NCI-H345 treated with DMSO at 0.1 percent for 48 hours (cell line): ENCODE measurements at regions not wholly inside any gene's neighbourhood (a gene's known extent, or its start where the extent isn't known, plus 50 kb on each side); places are given as distances from the start of the nearest gene placed in this dataset.
"Not testable (repeated sequence)": the region's sequence is repeated elsewhere in the genome, so short reads cannot be mapped to it uniquely, and the experiment has no call there.

ENCODE experiments used
- DNase-seq: peaks from one replicate; lab custom pipeline; 2025; ENCODE audit not compliant: unreplicated experiment; lab: John Stamatoyannopoulos, UW

GRCh38 chr7:47191316-47191715 lies 390.6 kb downstream of the TNS3 start:
- DNase-seq = no peak

- DNase-seq = peak; percentile 17
Measured at GRCh38 chr7:47190462-47190861, 391.4 kb downstream of the TNS3 start.

- no peak for DNase-seq
Measured at GRCh38 chr7:47188653-47189315, 393.1 kb downstream of the TNS3 start.

- no peak for DNase-seq
Measured at GRCh38 chr7:47188136-47188535, 393.8 kb downstream of the TNS3 start.

GRCh38 chr7:47186316-47186715 lies 395.6 kb downstream of the TNS3 start:
- DNase-seq = no peak

- DNase-seq = no peak
Measured at GRCh38 chr7:47185839-47186238, 396.1 kb downstream of the TNS3 start.

- DNase-seq = no peak
Measured at GRCh38 chr7:47185170-47185569, 396.7 kb downstream of the TNS3 start.

- DNase-seq = no peak
Measured at GRCh38 chr7:47183862-47184590, 397.9 kb downstream of the TNS3 start.

- DNase-seq = no peak
Measured at GRCh38 chr7:47181746-47182361, 400.1 kb downstream of the TNS3 start.

GRCh38 chr7:47180516-47180826 lies 401.4 kb downstream of the TNS3 start:
- no peak for DNase-seq

GRCh38 chr7:47179812-47180515 lies 401.9 kb downstream of the TNS3 start:
- DNase-seq = peak; percentile 16

- not testable (repeated sequence) for DNase-seq
Measured at GRCh38 chr7:47172602-47173539, 409.0 kb downstream of the TNS3 start.

GRCh38 chr7:47170516-47170915 lies 411.4 kb downstream of the TNS3 start:
- DNase-seq = no peak

- no peak for DNase-seq
Measured at GRCh38 chr7:47154791-47155190, 427.1 kb downstream of the TNS3 start.

- DNase-seq = no peak
Measured at GRCh38 chr7:47153576-47153975, 428.3 kb downstream of the TNS3 start.

- DNase-seq = no peak
Measured at GRCh38 chr7:47153058-47153457, 428.9 kb downstream of the TNS3 start.

- DNase-seq = no peak
Measured at GRCh38 chr7:47152307-47152706, 429.6 kb downstream of the TNS3 start.

- DNase-seq = no peak
Measured at GRCh38 chr7:47150497-47151260, 431.2 kb downstream of the TNS3 start.

GRCh38 chr7:47149971-47150370 lies 431.9 kb downstream of the TNS3 start:
- no peak for DNase-seq
